ENCODE measurements at regions not wholly inside any gene's neighbourhood (a gene's known extent, or its start where the extent isn't known, plus 50 kb on each side); places are given as distances from the start of the nearest gene placed in this dataset.
"Not testable (repeated sequence)": the region's sequence is repeated elsewhere in the genome, so short reads cannot be mapped to it uniquely, and the experiment has no call there.

- H3K4me2 ChIP-seq, result no peak overlapping the region
- no peak for DNase-seq (ENCODE audit: low spot score)
Measured at GRCh38 chr10:11691319-11691755, 50.8 kb upstream of the ECHDC3 start.

GRCh38 chr10:11689945-11690736, 52.0 kb upstream of the ECHDC3 start:
- Histone ChIP-seq H3K4me3 (no peak overlapping the region), H3K4me2 (peak overlapping the region; percentile 8), H3K27ac (peak overlapping the region; percentile 57), H3K4me1 (ENCODE audit: insufficient read depth) (peaks cover 25% of the 10 kb centered on the region), H3K9me3 (ENCODE audit: low read depth) (no peaks in the 10 kb centered on the region), H2AFZ (no peak overlapping the region), H3K79me2 (no peaks in the 10 kb centered on the region), H3K9me2 (replicated peaks; ENCODE audit: insufficient read depth) (no peaks in the 10 kb centered on the region), H4K20me1 (ENCODE audit: insufficient read depth, poor library complexity, severe bottlenecking) (no peaks in the 10 kb centered on the region), H3K27me3 (no peaks in the 10 kb centered on the region), H3K36me3 (replicated peaks; ENCODE audit: insufficient read depth, low read depth) (no peaks in the 10 kb centered on the region)
- TF ChIP-seq EZH2phosphoT487 (IDR thresholded peaks at IDR 0.05; ENCODE audit: low read depth, severe bottlenecking, unreplicated experiment) (no peak), EZH2 (IDR thresholded peaks at IDR 0.05; ENCODE audit: borderline replicate concordance) (no peak)
- TF ChIP-seq, protein P1, sequence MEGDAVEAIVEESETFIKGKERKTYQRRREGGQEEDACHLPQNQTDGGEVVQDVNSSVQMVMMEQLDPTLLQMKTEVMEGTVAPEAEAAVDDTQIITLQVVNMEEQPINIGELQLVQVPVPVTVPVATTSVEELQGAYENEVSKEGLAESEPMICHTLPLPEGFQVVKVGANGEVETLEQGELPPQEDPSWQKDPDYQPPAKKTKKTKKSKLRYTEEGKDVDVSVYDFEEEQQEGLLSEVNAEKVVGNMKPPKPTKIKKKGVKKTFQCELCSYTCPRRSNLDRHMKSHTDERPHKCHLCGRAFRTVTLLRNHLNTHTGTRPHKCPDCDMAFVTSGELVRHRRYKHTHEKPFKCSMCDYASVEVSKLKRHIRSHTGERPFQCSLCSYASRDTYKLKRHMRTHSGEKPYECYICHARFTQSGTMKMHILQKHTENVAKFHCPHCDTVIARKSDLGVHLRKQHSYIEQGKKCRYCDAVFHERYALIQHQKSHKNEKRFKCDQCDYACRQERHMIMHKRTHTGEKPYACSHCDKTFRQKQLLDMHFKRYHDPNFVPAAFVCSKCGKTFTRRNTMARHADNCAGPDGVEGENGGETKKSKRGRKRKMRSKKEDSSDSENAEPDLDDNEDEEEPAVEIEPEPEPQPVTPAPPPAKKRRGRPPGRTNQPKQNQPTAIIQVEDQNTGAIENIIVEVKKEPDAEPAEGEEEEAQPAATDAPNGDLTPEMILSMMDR (IDR thresholded peaks at IDR 0.05; ENCODE audit: poor library complexity), result no peak
- WGBS (ENCODE audit: low lambda C conversion rate, missing lambda C conversion rate), result 93% methylated on average over 22 of the region's 22 CpGs
- no peak for DNase-seq (ENCODE audit: low spot score)

More at GRCh38 chr10:11691319-11691755, 50.8 kb upstream of the ECHDC3 start:
- H4K20me1 ChIP-seq (ENCODE audit: insufficient read depth, poor library complexity, severe bottlenecking), result no peaks in the 10 kb centered on the region
- H3K36me3 ChIP-seq (replicated peaks; ENCODE audit: insufficient read depth, low read depth), result no peaks in the 10 kb centered on the region
- H3K4me3 ChIP-seq, result no peak overlapping the region
- H3K27ac ChIP-seq, result no peak overlapping the region
- WGBS (ENCODE audit: low lambda C conversion rate, missing lambda C conversion rate), result 94% methylated on average over 14 of the region's 14 CpGs
- H3K27me3 ChIP-seq, result no peaks in the 10 kb centered on the region
- no peaks in the 10 kb centered on the region for H3K9me3 ChIP-seq (ENCODE audit: low read depth)
- H2AFZ ChIP-seq, result no peak overlapping the region
- H3K4me1 ChIP-seq (ENCODE audit: insufficient read depth), result peaks cover 14% of the 10 kb centered on the region
- TF ChIP-seq EZH2phosphoT487 (IDR thresholded peaks at IDR 0.05; ENCODE audit: low read depth, severe bottlenecking, unreplicated experiment) (no peak), EZH2 (IDR thresholded peaks at IDR 0.05; ENCODE audit: borderline replicate concordance) (no peak)
- TF ChIP-seq, protein P1 (IDR thresholded peaks at IDR 0.05; ENCODE audit: poor library complexity), result no peak
- H3K79me2 ChIP-seq, result no peaks in the 10 kb centered on the region
- no peaks in the 10 kb centered on the region for H3K9me2 ChIP-seq (replicated peaks; ENCODE audit: insufficient read depth)

DNA sequence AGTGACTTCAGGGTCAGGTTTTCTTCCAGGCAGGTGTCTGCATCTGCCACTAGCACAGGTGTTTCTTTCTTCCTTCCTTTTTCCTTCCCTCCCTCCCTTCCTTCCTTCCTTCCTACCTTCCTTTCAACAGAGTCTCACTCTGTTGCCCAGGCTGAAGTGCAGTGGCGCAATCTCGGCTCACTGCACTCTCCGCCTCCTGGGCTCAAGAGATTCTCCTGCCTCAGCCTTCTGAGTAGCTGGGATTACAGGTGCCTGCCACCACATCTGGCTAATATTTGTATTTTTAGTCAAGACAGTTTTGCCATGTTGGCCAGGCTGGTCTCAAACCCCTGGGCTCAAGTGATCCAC, 53.8 kb upstream of the ECHDC3 start:
- H3K79me2 ChIP-seq; H3K9me3 ChIP-seq (ENCODE audit: low read depth); H2AFZ ChIP-seq; H3K4me2 ChIP-seq; DNase-seq (ENCODE audit: low spot score); H3K9me2 ChIP-seq (replicated peaks; ENCODE audit: insufficient read depth); H3K27me3 ChIP-seq; H4K20me1 ChIP-seq (ENCODE audit: insufficient read depth, poor library complexity, severe bottlenecking); H3K36me3 ChIP-seq (replicated peaks; ENCODE audit: insufficient read depth, low read depth); H3K4me3 ChIP-seq: not testable (repeated sequence)
- peaks cover 29% of the 10 kb centered on the region for H3K4me1 ChIP-seq (ENCODE audit: insufficient read depth)
- peak overlapping the region; percentile 78 for H3K27ac ChIP-seq
- WGBS (ENCODE audit: low lambda C conversion rate, missing lambda C conversion rate), result 90% methylated on average over 3 of the region's 3 CpGs

- Histone ChIP-seq H3K27me3 (no peaks in the 10 kb centered on the region), H3K9me3 (ENCODE audit: low read depth) (no peaks in the 10 kb centered on the region), H3K4me3 (no peak overlapping the region), H3K79me2 (no peaks in the 10 kb centered on the region), H3K36me3 (replicated peaks; ENCODE audit: insufficient read depth, low read depth) (no peaks in the 10 kb centered on the region), H3K27ac (peak overlapping the region; percentile 78), H2AFZ (no peak overlapping the region), H4K20me1 (ENCODE audit: insufficient read depth, poor library complexity, severe bottlenecking) (no peaks in the 10 kb centered on the region), H3K4me2 (peak overlapping the region; percentile 13), H3K9me2 (replicated peaks; ENCODE audit: insufficient read depth) (no peaks in the 10 kb centered on the region), H3K4me1 (ENCODE audit: insufficient read depth) (peaks cover 34% of the 10 kb centered on the region)
- 94% methylated on average over 8 of the region's 8 CpGs for WGBS (ENCODE audit: low lambda C conversion rate, missing lambda C conversion rate)
- TF ChIP-seq EZH2 (IDR thresholded peaks at IDR 0.05; ENCODE audit: borderline replicate concordance), result no peak
- no peak for TF ChIP-seq EZH2phosphoT487 (IDR thresholded peaks at IDR 0.05; ENCODE audit: low read depth, severe bottlenecking, unreplicated experiment)
- TF ChIP-seq, protein P1 (IDR thresholded peaks at IDR 0.05; ENCODE audit: poor library complexity), result no peak
- DNase-seq (ENCODE audit: low spot score), result no peak
Measured at GRCh38 chr10:11687779-11688447, 54.3 kb upstream of the ECHDC3 start.
